ENCODE measurements at regions not wholly inside any gene's neighbourhood (a gene's known extent, or its start where the extent isn't known, plus 50 kb on each side); places are given as distances from the start of the nearest gene placed in this dataset.

GRCh38 chr13:111005808-111006505 is 91.1 kb upstream of the ANKRD10 start:
- TF ChIP-seq CBX8 (IDR thresholded peaks at IDR 0.05; ENCODE audit: borderline replicate concordance, low read depth, low read length): no peak
- no peak for TF ChIP-seq CBX5 (IDR thresholded peaks at IDR 0.05; ENCODE audit: low read depth, low read length)
- TF ChIP-seq BRCA1 (IDR thresholded peaks at IDR 0.05; ENCODE audit: low read depth, low read length): no peak
- no peak for TF ChIP-seq EGR1 (IDR thresholded peaks at IDR 0.05; ENCODE audit: borderline replicate concordance, low read depth, low read length)
- no peak for TF ChIP-seq SAP30 (IDR thresholded peaks at IDR 0.05; ENCODE audit: insufficient read depth, insufficient replicate concordance, low read length)
- no peak for TF ChIP-seq NANOG (IDR thresholded peaks at IDR 0.05; ENCODE audit: insufficient read depth, low read depth, low read length, poor library complexity, severe bottlenecking)
- H3K4me3 ChIP-seq (ENCODE audit: extremely low read depth in 1 of 4, insufficient read depth in 2 of 4, low read depth in 3 of 4, low read length in 4 of 4): no peak overlapping the region
- no peak overlapping the region for H3K9ac ChIP-seq (replicated peaks in 1 of 4; ENCODE audit: extremely low read depth in 1 of 4, low read depth in 3 of 4, low read length in 3 of 4)
- no peak overlapping the region for H3K23ac ChIP-seq (ENCODE audit: insufficient read length)
- H4K20me1 ChIP-seq (replicated peaks in 1 of 2; ENCODE audit: control insufficient read depth in 1 of 2, insufficient read depth in 2 of 2, low read length in 2 of 2): no peaks in the 10 kb centered on the region
- WGBS, 2 experiments (ENCODE audit: extremely low coverage in 1 of 2, insufficient coverage in 1 of 2, insufficient read length in 1 of 2, insufficient replicate concordance in 2 of 2, low coverage in 1 of 2, low lambda C conversion rate in 2 of 2, missing lambda C conversion rate in 1 of 2): 91% methylated on average over 16 of the region's 16 CpGs; no CpG with 5 or more reads in 1 of the 2 experiments
- H2BK12ac ChIP-seq (ENCODE audit: low read depth, low read length): no peak overlapping the region
- H3K4ac ChIP-seq (replicated peaks; ENCODE audit: insufficient read length, low read depth, low read length): no peak overlapping the region
- H2BK15ac ChIP-seq (ENCODE audit: low read length): no peak overlapping the region
- H4K5ac ChIP-seq (ENCODE audit: insufficient read length, low read depth, low read length): no peak overlapping the region
- H3K4me1 ChIP-seq (replicated peaks in 1 of 4; ENCODE audit: control insufficient read depth in 3 of 4, insufficient read depth in 4 of 4, low read length in 3 of 4): no peaks in the 10 kb centered on the region
- no peak overlapping the region for H2BK5ac ChIP-seq (ENCODE audit: low read depth, low read length)
- no peak overlapping the region for H3K4me2 ChIP-seq (ENCODE audit: insufficient read depth in 1 of 2, low read depth in 2 of 2, low read length in 2 of 2)
- H3K27me3 ChIP-seq (replicated peaks in 1 of 4; ENCODE audit: control insufficient read depth in 3 of 4, extremely low read depth in 1 of 4, insufficient read depth in 3 of 4, low read length in 3 of 4): no peaks in the 10 kb centered on the region
- FAIRE-seq (no peak), DNase-seq (ENCODE audit: low read depth in 1 of 2, low spot score in 2 of 2) (no peak)
- H2BK20ac ChIP-seq (ENCODE audit: low read length): no peak overlapping the region; the same call in 1 of the 2 replicates
- no peak overlapping the region for H3K56ac ChIP-seq (replicated peaks; ENCODE audit: insufficient read length, low read depth, low read length)
- no peaks in the 10 kb centered on the region for H3K23me2 ChIP-seq (ENCODE audit: low read depth, low read length)
- no peak overlapping the region for H4K8ac ChIP-seq (ENCODE audit: extremely low read depth, insufficient read depth, low read length)
- H3K79me2 ChIP-seq (ENCODE audit: control insufficient read depth in 1 of 2, insufficient read depth in 2 of 2, low read length in 2 of 2): no peaks in the 10 kb centered on the region
- no peaks in the 10 kb centered on the region for H3K79me1 ChIP-seq (ENCODE audit: low read depth, low read length)
- no peak overlapping the region for H4K91ac ChIP-seq (replicated peaks; ENCODE audit: insufficient read length, low read length)
- POLR2A ChIA-PET (ENCODE audit: partially characterized antibody): no interaction called here
- CTCF ChIA-PET (ENCODE audit: partially characterized antibody): interaction anchor here (0.9 to 1.4 kb wide), 5 partner anchors 20 to 108 kb away, joined by 3 to 4 read pairs (median 3); no protein-coding TSS in a partner anchor
- no peak overlapping the region for H3K14ac ChIP-seq (ENCODE audit: insufficient read length)
- H2BK120ac ChIP-seq (replicated peaks; ENCODE audit: low read depth, low read length): no peak overlapping the region
- H3K9me3 ChIP-seq (ENCODE audit: insufficient read depth in 2 of 2, low read depth in 1 of 2, low read length in 1 of 2): no peaks in the 10 kb centered on the region
- no peak overlapping the region for H3K18ac ChIP-seq (ENCODE audit: extremely low read depth, low read length)
- H3K27ac ChIP-seq (ENCODE audit: low read depth, low read length): no peak overlapping the region
- no peaks in the 10 kb centered on the region for H3K36me3 ChIP-seq (ENCODE audit: control insufficient read depth in 2 of 4, insufficient read depth in 4 of 4, low read length in 3 of 4)
- no peak overlapping the region for H2AK5ac ChIP-seq (ENCODE audit: low read depth, low read length)
- H2AFZ ChIP-seq (ENCODE audit: low read length): no peak overlapping the region

Measured in H1 (cell line).